NCI-H1105 treated with DMSO at 0.1 percent for 48 hours (cell line): ENCODE measurements at regions not wholly inside any gene's neighbourhood (a gene's known extent, or its start where the extent isn't known, plus 50 kb on each side); places are given as distances from the start of the nearest gene placed in this dataset.

ENCODE experiments used
- DNase-seq: peaks from one replicate; lab custom pipeline; 2025; lab: John Stamatoyannopoulos, UW

- DNase-seq: no peak
Measured at GRCh38 chr7:17521437-17521836, 223.0 kb downstream of the AHR start.

GRCh38 chr7:17523813-17524739 lies 225.6 kb downstream of the AHR start:
- DNase-seq: peak; percentile 46

DNA sequence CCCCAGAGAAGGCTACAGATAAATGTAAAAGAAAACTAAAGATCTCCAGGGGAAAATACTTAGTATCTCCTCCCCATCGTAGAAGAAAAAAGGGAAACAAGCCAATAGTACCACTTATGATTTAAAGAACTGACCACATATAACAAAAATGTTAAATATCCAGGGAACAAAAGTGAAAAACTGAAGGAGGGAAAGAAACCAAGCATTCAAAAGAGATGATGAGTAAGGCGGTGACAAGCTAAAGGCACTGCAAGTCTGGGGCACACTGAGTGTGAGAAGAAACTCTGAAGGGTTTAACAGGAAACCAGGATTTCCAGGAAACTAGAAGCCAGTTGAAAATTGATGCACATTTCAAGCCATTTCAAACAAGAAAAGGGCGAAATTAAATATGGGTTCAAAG lies 226.3 kb downstream of the AHR start:
- no peak for DNase-seq

- no peak for DNase-seq
Measured at GRCh38 chr7:17526621-17527020, 228.2 kb downstream of the AHR start.

GRCh38 chr7:17528636-17529035 lies 230.2 kb downstream of the AHR start:
- no peak for DNase-seq

GRCh38 chr7:17530244-17530643 lies 231.8 kb downstream of the AHR start:
- no peak for DNase-seq

DNA sequence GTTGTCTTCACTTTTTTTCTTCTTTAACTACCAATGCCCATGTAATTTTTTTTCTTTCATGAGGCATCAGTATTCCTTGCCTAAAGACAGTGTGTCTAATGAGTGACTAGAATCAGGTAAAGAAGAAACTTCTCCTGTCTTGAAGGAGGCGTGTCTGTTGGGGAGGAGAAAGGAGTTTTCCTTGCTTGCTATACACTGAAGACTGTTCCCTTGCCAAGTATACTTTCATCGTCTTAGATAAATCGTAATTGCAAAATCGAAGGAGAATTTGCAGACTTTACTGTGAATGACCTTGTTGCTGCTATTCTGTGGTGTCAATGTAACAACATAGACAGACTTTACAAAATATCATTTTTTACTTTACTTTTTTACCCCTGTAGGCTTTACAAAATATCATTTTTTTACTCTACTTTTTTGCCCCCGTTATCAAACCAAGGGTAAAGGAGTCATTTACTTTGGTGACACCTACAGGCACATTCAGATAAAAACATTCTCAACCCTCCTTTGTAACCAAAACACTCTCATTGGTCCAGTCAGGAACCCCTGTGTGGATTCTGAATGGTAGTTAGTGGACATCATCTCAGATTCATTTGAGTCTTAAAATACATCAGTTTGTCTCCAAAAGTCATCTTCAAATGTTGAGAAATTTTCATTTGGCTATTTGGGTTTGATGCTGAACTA lies 232.4 kb downstream of the AHR start:
- DNase-seq: no peak

GRCh38 chr7:17532861-17533404 lies 234.5 kb downstream of the AHR start:
- DNase-seq: no peak

- no peak for DNase-seq
Measured at GRCh38 chr7:17534348-17534747, 235.9 kb downstream of the AHR start.

- no peak for DNase-seq
Measured at GRCh38 chr7:17535776-17536175, 237.3 kb downstream of the AHR start.

- no peak for DNase-seq
Measured at GRCh38 chr7:17544401-17544800, 245.9 kb downstream of the AHR start.

- no peak for DNase-seq
Measured at GRCh38 chr7:17545348-17545747, 246.9 kb downstream of the AHR start.

DNA sequence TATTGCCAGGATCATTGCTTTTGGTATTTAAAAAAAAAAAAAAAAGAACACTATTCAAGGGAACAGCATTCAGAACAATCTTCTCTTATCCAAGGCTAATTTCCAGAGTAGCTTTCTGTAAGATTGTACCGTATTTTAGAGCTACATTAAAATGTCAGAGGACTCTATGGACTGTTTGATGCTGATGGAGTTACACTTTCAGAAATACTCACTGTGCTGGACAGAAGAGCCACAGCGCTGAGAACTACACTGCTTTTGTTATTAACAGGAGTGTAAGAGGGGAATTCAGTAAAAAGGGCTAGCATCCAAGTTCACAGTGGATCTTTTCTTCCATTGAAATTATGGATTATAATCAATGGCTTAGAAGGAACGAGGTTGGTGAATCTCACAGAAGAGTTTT lies 247.7 kb downstream of the AHR start:
- no peak for DNase-seq

DNA sequence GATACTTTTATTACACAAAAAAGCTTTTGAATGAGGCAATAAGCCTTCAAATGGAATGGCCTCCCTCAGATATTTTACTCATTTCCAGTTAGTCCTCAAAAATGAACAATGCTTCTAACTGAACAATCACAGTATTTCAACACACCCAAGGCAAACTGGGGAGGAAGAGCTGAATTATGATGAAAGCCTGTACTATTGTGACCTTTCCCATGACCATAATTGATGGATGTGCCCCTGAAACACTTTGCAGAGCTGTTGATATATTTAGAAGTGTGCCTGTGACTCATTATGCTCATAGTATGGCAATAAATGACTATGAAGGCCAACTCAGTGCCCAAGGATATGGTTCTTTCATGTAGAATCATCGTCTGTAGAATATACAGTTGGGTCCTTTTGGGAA lies 248.1 kb downstream of the AHR start:
- DNase-seq: no peak

DNA sequence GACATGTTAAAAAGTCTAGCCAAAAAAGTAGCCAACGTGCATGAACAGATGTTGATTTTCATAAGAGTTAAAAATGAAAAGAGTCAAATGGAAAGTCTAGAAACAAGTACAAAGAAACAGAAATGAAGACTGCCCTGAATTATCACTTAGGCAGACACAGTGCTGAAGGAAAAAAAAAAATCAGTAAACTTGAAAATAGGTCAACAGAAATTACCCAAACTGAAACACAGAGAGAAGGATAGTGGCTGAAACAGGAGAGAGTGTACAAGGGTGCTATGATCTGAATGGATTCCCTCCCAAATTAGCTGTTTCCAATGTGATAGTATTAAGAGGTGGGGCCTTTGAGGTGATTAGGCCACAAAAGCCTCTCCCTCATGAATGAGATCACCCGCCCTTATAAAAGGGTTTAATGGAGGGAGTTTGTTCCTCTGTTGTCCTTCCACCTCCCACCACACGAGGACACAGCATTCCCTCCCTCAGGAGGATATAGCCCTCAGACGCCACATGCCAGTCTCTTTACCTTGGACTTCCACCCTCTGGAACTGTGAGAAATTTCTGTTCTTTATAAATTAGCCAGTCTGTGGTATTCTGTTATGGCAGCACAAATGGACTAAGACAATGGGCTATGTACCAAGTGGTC lies 249.7 kb downstream of the AHR start:
- no peak for DNase-seq

DNA sequence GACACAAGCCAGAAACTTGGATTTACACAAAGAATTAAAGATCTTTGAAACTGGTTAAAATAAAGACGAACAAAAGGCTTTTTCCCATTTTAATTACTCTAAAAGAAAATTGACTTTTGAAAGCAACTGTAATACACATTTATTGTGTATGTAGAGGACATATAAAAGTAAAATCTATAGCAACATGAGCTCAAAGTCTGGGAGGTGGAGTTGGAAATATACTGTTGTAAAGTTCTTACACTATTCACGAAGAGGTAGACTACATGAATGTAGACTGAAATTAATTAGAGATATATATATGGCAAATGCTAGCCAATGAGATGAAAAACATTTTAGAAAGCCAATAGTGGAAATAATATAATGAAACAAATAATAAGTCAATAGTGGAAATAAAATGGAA lies 251.0 kb downstream of the AHR start:
- DNase-seq: no peak

DNA sequence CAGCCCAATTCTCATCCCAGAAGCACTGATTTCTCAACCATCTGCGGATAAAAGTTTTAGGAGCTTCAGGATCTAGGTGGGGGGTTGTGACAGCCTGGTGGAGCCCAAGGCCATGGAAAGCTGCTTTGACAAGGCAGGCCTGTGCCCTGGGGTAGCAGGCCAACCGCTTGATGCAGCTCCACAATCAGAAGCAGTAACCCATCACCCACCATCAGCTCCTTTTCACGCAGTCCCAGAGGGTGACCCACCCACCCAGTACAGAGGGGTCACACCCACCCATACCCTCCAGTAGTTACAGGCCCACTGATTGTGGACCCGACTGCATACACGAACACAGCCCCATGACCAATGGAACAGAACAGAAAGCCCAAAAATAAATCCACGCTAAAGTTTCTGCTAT lies 253.9 kb downstream of the AHR start:
- DNase-seq: no peak

- DNase-seq: no peak
Measured at GRCh38 chr7:17552952-17553351, 254.5 kb downstream of the AHR start.

DNA sequence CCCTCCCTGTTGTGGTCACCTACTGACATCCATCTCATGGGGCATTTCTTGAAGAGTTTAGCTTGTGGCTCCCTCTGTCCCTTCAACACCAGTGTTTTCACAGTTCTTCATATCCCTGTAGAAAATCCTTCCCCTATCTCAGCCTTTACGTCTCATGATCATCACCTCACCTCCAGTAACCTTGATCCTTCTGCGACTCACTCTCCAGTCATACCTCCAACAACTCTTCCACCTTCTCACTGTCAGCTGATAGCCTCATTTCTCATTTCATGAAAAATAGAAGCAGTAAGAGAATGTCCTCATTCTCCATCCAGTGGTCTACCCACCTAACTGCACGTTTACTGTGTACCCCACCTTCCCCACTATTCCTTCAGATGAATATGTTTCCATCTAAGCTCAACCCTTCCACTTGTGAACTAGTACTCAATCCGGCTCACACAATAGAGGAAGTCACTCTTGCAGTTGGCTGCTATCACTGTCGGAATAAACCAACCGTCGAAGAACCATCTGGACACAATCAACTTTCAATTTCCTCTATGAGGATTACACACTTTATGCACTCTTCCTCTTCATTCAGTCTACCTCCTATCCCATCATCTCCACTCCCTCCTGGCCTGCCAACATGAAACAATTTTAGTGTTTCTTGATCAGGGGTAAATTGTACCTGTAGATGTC lies 256.0 kb downstream of the AHR start:
- no peak for DNase-seq

- no peak for DNase-seq
Measured at GRCh38 chr7:17556247-17556956, 257.9 kb downstream of the AHR start.

DNA sequence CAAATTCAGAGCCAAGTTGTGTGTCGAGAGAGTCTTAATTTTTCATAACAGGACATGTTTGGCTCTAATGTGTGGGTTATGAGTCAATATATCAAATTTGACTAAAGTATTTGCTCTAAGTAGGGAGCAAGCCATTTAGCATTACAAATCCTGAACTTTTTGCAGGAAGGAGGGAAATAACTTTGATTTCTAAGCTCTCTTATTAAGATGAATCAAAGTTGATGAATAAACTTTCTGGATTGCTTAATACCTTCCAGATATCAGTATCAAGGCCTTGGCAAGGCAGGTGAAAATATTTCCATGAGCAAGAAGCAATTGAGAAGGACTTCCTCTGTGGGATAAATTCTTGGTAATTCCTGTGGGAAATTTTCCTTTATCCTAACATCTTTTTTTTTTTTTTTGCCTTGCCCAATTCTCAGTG lies 258.8 kb downstream of the AHR start:
- DNase-seq: no peak
